HK-2 (cell line): ENCODE measurements at regions not wholly inside any gene's neighbourhood (a gene's known extent, or its start where the extent isn't known, plus 50 kb on each side); places are given as distances from the start of the nearest gene placed in this dataset.
"Not testable (repeated sequence)": the region's sequence is repeated elsewhere in the genome, so short reads cannot be mapped to it uniquely, and the experiment has no call there.

Experiments used
- DNase-seq: peaks from one replicate; pipeline ENCODE4 v3.0.0-alpha.2; 2018; ENCODE audit not compliant: unreplicated experiment

DNA sequence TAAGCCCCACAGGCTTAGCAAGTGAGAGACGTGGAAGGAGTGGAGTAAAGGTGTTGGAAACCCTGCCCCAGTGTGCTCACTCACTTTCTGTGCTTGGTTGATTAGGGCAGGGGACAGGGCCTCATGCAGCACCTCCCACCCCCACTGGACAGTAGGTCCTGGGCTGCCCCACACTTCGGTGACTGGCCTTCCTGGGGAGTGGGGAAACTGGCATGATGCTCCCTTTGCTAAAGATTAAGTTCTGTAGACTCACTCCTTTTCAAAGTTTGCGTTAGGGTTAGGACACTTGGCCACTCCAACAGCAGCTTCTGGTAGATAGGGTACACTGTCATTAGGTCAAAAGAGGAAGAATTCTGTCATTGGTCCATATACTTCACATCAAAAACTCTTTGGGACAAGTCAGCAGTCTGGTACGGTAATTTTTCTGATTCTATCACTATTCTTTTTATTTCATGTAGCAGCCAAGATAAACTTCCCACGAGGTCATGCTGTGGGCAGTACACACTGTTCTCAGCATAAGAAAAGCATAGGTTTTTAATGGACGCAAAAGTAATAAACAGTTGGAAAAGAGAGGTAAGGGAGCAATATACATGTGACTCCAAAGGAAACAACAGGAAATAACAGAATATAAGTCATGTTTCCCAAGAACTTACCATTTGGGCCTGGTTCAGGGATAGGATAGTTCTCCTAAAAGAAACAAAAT, 106.6 kb upstream of the TERB2 start:
- not testable (repeated sequence) for DNase-seq

DNA sequence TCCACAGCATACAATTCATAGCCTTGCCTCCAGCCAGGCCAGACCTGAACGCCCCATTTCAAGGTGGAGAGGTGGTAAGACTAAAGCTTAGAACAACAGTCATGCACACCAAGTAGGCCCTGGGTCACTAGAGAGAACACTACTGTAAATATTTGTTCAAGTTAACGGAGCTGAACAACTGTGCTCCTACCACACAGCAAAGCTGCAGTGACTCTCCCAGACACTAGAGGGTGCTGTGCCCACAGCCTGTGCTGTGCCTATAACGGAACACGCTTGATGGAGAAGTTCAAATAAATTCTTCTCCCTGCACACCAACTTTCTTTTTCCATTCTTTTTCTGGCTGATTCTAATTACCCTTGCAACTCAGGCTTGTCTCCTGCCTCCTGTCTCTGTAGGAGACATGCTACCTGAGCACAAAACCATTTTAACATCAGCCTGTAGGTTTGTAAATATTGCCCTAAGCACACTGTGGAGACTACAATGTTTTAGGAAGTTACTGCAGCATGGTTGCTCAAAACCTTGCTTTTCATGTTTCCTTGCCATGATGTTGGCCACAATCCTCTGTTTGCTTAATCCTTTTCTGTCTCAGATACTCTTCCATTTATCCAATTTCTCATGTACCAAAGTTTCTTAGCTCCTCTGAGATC, 103.1 kb upstream of the TERB2 start:
- DNase-seq: peak; percentile 50

DNA sequence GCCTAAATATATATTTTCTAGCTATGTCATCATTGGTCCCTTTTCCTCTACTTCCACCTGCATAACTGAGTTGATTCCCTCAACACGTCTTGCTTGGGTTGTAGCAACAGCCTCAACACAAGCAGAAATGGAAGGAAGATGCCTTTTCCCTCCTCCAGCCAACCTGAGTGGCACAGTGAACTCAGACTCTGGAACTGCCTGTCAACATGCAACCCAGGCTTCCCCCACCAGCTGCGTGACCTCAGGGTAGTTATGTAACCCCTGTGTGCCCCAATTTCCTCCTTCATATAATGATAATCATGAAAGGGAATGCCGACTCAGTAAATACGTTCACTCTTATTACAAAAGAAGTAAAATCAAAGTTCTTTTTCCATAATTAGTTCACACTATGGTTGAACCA, 101.8 kb upstream of the TERB2 start:
- DNase-seq: not testable (repeated sequence)

DNA sequence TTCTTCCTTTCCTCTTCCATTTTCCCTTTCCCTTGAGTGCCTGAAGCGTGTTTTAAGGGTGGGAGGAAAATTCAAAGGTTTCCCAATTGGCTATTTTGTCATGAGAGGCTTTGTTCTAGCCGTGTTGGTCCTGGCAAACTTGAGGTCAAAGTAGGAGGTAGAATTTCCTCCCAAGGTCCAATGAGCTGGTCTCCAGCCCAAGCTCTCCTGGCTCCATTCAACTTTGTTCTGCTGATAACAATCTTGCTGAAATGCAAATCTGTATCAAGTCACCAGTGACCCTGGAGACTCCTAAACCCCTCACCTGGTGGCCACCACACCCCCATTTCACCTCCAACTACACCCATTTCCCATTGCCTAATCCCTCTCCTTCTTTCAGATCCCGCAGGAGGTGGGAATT, 100.2 kb upstream of the TERB2 start:
- not testable (repeated sequence) for DNase-seq

DNA sequence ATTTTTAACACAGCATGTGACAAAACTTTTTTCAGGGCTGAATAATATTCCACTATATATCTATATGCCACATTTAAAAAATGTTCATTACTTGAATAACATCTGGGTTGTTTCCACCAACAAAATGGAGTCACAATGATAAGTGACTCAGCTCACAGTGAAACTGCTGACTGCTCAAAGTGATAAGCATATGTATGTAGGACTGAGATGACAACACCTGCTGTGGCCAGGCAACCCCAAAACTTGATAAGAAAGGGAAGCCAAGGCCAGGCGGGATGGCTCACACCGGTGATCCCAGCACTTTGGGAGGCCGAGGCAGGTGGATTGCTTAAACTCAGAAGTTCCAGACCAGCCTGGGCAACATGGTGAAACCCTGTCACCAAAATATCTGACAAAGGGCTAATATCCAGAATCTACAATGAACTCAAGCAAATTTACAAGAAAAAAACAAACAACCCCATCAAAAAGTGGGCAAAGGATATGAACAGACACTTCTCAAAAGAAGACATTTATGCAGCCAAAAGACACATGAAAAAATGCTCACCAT, 99.2 kb upstream of the TERB2 start:
- not testable (repeated sequence) for DNase-seq

DNA sequence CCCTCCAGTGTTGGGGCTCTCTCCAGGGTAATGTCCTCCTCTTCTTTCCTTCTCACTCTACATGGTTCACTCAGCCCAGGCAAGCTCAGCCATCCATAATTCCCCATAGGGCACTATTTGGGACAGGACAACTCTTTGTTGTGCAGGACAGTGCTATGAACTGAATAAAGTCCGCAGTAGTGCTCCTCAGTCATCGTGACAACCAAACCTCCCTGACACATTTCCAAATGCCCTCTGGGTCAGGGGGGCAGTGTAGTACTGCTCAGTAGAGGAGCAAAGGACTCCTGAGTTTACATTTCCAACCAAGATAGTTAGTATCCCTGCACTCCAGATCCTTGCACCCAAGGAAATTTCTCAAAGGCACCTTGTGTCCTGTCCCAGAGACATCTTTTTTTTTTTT, 97.4 kb upstream of the TERB2 start:
- DNase-seq: not testable (repeated sequence)

DNA sequence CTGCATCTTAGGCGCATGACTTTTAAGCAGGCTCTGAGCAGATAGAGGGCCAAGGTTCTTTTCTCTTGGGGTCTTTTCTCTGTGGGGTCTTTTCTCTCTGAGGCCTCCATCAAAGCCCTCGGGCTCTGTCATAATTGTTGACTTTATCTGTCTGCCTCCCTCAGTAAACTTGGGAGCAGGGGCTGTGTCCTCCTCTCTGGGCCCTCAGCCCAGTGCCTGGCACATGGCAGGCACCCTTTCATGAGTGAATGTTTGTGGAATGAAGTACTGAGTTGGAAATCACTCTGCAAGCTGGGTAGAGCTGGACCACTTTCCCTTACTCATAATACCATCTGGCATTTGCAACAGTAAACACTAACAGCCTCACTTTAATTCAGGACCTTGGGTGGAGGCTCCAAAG, 96.3 kb upstream of the TERB2 start:
- DNase-seq: not testable (repeated sequence)

DNA sequence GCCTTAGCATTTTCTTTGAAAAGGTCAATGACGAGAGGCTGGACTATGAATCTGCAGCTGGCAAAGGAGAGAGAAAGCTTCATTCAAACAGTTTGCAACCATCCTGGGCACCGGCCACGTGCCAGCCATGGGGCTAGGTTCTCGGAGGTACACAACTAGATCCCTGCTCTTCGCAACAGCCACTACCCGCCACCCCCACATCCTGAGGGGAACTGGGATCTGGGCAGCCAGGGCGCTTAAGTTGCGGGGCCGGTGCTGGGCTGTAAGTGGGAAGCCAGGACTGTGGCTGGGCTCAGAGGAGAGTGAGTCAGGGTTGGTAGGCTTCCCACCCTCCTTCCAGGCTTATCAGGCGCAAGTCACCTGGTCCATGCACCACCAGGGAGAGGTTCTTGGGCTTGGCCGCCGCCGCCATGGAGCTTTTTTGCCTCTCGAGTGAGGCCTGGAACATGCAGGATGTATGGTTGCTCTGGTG, 95.0 kb upstream of the TERB2 start:
- no peak for DNase-seq

DNA sequence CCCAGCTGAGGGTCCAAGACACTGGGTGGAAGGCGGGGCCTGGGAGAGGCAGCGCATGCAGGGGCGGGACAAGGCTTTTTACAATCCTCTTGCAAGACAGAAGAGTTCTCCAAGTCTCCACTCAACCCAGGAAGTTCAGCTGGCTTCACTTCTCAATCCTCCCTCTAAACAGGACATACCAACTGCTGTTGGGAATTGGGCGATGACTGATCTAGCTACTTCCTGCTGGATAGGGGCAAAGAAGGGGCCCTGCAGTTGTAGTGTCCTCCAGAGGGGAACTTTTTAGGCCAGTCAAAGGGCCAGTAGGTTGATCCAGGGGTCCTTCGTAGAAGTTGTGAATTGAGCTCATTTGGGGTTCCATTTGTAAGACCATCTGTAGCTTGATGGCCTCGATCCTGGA, 94.6 kb upstream of the TERB2 start:
- no peak for DNase-seq

DNA sequence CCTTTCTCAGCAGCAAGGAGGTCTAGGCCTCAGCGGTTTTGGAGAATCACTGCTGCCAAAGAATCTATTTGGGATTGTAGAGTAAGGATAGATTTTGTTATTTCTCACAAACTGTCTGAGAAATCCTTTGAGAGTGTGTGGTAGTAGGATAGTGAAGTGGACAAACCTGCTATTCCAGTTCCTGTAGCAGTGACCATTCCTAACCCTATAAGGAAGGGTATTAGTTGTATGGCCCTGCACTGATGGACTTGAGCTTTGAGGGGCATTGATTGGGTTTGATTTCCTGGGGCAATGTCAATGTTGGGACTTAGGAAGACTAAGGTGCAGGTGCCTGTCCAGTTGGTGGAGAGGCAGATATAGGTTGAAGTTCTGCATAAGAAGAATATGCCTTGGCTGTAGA, 93.6 kb upstream of the TERB2 start:
- not testable (repeated sequence) for DNase-seq

DNA sequence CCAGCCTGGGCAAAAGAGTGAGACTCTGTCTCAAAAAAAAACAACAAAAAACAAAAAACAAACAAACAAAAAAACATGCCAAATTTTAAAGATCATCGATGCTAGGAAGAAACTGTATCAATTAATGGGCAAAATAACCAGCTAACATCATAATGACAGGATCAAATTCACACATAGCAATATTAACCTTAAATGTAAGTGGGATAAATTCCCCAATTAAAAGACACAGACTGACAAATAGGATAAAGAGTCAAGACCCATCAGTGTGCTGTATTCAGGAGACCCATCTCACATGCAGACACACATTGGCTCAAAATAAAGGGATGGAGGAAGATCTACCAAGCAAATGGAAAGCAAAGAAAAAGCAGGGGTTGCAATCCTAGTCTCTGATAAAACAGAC, 88.4 kb upstream of the TERB2 start:
- DNase-seq: not testable (repeated sequence)

DNA sequence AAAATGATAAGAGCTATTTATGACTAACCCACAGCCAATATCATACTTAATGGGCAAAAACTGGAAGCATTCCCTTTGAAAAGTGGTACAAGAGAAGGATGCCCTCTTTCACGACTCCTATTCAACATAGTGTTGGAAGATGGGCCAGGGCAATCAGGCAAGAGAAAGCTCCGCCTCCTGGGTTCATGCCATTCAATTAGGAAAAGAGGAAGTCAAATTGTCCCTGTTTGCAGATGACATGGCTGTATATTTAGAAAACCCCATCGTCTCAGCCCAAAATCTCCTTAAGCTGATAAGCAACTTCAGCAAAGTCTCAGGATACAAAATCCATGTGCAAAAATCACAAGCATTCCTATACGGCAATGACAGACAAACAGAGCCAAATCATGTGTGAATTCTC, 86.4 kb upstream of the TERB2 start:
- DNase-seq: not testable (repeated sequence)

DNA sequence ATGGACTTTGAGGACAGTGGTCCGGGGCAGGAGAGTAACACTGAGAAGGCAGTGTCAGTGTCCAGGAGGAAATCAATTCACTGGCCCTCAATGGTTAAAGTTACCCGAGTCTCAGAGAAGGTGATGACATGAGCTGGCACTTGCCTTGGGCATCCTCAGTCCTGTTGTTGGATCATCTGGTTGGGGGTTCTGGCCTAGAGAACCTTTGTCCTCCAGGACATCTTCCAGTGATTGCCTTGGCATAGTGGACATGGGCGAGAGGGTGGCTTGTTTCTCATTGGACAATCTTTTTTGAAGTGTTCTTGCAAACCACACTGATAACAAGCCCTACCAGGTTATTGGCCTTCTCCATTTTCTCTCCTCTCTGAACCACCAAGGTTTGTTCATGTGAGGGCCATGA, 83.4 kb upstream of the TERB2 start:
- no peak for DNase-seq

DNA sequence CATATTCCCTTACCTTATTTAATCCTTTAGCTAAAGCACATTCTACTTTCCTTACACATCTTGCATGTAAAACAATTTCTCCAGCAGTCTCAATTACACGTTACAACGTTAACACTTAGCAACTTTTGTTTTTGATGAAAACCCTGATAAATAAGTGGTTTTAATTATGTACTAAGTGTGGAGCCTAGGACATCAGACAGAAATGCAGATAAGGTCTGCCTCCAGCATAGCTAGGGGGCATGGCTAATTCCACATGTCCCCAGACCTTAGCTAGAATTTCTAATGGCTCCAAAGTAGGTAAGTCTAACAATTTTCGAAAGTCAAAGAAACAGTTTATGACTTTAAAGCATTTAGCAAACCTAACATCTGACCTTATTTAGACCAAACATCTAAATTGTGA, 77.4 kb upstream of the TERB2 start:
- DNase-seq: no peak

DNA sequence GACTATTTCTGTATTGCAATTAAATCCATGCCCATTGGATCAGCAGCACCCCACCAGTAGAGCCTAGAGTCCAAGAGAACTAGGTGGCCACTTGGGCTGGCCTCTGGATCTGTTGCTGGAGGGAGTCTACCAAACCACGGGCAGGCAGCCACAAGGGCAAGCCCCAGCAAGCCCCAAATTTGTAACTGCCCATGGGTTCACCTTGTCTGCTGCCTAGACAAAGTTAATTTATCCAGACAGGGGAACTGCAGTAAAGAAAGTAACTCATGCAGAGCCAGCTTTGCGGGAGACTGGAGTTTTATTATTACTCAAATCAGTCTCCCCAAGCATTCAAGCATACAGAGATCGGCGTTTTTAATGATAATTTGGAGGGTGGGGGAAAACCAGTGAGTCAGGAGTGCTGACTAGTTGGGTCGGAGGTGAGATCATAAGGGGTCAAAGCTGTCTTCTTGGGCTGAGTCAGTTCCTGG, 74.0 kb upstream of the TERB2 start:
- DNase-seq: peak; percentile 0

DNA sequence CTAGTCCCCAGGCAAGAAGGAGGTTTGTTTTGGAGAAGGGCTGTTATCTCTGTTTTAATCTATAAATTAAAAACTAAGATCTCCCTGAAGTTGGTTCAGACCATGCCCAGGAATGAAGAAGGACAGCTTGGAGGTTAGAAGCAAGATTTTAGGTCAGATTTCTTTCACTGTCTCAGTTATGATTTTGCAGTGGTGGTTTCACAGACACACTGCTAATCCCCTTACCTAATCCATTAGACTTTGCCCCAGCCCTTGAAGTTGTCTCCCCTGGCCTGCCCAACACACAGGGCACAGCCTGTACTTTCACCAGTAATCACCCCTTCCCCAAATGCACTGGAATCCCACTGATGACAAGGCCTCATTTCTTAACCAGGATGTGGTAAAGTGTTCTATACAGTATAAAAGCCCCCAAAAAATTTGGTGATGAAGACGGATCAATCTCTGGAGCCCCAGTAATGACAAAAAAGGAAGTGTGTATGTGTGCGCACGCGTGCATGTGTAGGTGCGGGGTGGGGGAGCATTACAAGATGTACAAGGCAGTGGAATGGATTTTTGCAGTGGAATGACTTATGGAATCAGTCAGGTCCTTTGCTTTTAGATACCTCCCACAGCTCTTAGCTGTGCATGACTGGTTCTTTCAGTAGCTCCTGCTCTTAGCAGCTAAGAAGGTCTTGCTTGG, 73.1 kb upstream of the TERB2 start:
- no peak for DNase-seq

DNA sequence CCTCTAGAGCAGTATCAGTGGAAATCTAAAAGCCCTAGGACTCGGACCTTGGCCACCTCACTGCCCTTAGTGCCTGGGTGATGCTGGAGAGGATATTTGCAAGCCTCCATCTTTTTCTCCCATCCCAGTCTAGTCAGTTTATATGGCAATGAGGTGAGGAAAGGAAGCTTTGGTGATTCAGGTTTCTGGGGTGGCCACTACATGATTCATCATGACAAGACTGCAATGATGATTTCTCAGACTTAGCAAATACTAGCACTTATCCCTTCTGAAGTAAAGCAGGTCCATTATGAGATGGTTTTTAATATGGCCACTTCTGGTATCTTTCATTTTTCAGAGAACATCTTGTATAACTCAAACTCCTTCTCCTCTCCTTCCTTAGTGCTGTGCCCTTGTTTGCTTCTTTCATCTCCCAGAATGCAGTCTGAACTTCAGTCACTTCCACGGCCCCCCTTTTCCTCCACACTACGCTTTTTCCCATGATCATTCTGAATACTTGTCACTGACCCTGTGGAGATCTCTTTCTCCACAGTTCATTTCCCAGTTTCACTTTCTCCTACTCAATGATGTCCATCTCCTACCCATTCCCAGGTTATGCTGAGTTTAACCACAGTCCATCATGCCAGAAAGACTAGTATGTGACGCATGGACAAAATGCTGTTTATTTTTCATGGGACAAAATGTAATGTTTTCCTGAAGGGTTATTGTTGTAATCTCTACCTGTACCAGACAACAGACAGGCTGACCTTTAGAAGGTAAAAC, 57.4 kb upstream of the TERB2 start:
- DNase-seq: not testable (repeated sequence)

DNA sequence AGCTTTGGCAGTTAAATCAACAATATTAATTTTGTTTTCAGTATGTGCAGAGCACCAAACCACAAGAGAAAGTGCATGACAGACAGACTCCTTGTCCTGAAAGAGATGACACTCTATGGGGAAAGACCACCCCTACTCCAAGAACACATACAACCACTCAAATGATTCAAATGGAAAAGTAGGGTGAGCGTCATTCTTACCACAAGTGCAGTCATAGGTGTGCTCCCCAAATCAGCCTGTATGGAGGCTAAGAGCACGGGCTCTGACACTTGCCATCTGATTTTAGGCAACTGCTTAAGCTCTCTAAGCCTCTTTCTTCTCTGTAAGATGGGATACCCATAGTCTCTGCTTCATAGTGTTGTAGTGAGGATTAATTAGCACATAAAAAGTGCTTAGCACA, 56.7 kb upstream of the TERB2 start:
- not testable (repeated sequence) for DNase-seq

DNA sequence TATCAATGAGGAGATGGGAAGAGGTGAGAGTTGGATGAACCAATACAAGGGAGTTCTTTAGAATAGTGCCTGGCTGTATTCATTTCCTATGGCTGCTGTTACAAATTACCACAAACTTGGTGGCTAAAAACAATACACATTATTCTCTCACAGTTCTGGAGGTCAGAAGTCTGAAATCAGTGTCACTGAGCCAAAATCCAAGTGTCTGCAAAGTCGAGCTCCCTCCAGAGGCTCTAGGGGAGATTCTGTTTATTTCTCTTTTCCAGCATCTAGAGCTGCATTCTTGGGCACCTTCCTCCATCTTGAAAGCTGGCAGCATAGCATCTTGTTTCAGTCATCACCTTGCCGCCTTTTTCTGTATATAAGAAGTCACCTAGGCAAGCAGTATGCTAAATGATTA, 55.7 kb upstream of the TERB2 start:
- not testable (repeated sequence) for DNase-seq

DNA sequence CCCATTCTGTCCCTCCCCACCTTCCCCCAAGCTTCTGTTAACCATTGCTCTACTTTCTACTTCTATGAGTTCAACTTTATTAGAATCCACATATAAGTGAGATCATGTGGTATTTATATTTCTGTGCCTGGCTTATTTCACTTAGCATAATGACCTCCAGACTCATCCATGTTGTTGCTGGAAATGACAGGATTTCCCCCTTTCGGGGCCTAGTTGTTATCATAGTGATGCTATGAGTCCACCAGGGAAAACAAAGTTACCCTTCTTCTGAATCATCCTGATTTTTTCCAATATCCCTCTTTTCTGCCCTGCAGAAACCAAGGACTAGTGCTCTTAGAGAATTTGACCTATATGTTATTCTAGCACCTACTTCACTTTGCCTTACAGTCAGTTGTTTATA, 53.2 kb upstream of the TERB2 start:
- DNase-seq: not testable (repeated sequence)

DNA sequence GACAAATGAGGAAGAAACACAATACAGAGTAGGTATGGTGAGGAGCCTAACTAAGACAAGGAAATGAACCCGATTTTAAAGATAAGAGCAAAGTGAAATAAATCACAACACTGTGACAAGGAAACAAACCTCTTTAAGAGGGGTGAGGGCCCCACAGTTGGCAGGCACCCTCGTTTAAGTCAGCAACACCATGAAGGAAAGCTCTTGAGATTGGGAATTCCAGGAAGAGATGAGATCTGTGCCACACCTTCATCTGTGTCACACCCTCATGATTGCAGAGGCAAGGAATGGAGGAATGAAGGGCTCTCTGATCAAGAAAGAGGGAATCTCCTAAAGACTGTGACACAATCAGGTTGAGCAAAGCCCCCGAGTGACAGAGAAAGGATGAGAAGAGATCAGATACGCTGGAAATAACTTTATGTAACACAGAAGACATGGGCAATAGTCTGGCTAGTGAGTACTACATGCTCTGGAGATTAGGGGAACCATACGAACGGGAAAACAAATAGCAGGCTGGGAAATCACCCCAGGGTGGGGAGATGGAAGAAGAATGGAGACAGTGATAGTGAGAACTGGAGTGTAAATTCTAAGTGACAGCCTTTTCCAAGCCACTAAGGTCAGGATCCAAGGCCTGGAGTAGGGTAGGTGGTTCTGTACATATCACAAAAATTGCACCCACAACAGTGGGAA, 51.7 kb upstream of the TERB2 start:
- not testable (repeated sequence) for DNase-seq
